NCI-H2107 treated with DMSO at 0.1 percent for 48 hours (cell line): ENCODE measurements at regions not wholly inside any gene's neighbourhood (a gene's known extent, or its start where the extent isn't known, plus 50 kb on each side); places are given as distances from the start of the nearest gene placed in this dataset.

ENCODE experiments used
- DNase-seq: peaks from one replicate; lab custom pipeline; 2025; ENCODE audit not compliant: unreplicated experiment; lab: John Stamatoyannopoulos, UW

DNA sequence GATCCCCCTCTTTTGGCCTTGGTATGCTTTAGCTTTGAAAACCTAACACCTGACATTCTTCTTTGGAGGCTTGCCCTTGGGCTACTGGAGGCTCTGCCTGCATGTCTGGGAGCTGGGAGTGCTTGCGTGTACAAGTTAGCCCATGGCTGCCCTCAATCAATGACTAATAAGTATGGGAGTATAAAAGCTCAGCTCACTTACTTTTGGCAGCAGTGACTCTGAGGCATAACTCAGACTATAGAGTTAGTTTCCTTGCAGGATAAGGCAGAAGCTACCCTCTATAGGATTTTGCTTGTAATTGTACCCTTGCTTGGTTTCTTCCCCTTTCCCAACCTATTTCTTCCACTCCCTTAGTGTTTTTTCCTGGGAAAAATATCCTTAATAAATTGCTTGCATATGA is 247.9 kb downstream of the PPP1R2C start:
- no peak for DNase-seq

GRCh38 chrX:42524379-42524778 is 253.6 kb downstream of the PPP1R2C start:
- DNase-seq = no peak

DNA sequence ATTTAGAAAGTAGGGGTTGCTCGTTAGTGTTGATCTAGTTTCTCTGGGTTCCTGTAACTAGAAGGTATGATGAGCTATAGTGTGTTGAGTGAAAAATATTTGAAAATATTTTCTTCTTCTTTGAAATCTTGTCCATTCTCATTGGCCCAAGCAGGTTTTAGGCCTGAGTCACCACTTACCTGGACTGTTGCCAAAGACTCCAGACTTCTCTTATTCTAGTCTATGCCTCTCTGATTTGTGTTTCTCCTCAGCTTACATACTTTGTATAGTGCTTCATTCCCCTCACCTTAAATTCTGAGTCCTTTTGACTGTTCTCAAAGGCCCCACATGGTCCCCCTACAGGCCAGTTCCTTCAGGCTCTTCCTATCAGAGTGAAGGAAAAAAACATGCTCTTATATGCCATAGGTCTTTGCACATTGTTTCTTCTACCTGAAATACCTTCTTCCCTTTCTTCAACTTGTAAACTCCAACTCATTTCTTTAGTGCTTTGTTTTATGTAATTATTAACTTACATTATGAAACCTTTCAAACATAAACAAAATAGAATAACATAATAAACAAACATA is 258.2 kb downstream of the PPP1R2C start:
- DNase-seq = no peak

- no peak for DNase-seq
Measured at GRCh38 chrX:42515939-42516338, 262.0 kb downstream of the PPP1R2C start.

- DNase-seq = no peak
Measured at GRCh38 chrX:42505016-42505415, 272.9 kb downstream of the PPP1R2C start.

DNA sequence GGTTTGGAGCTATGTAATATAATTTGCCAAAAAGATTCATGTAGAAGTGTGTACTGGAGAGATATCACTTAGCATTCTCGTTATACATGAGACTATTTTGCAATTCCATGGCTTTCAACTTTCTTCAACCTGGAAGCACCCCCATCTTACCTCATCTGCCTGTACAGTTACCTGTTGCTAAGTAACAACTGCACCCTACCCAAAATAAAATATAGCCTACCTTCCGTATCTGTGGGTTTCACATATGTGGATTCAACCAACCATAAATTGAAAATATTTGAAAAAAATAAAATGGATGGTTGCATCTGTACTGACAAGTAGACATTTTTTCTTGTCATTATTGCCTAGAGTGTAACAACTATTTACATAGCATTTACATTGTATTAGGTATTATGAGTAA is 278.3 kb downstream of the PPP1R2C start:
- DNase-seq = no peak

DNA sequence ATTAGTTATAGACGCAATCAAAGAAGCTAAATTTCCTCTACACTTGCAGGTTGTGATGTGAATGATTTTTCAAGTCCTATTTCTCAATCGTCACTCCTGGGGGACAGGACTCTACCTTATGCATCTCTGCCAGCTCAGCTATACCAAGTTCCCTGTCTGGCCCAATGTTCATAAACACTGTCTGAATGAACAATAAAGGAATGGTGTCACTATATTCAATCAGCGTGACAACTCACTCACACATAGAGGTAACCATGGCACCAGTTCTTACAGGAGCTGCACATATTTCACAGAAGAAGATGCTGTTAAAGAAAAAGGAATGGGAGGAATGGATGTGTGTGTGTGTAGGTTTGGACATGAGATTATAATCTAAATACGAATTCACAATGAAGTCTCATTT is 280.6 kb downstream of the PPP1R2C start:
- DNase-seq = no peak

DNA sequence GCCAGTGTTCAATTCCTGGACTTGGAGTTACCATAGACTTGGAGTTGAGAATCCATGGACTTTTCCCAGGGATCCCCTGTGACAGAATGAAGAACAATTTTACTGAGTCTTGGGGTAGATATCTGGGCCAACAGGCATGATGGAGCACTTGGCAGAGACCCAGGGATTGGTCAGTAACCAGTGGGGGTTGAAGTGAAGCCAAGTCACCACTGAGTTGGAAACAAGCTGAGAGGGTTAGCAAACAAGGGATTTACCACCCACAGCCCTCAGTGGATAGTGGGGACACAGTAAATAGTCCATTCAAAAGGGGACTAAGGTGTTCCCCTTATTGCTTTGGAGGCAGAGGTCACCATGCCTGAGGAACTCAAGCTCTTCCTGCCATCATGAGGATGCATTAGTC is 281.7 kb downstream of the PPP1R2C start:
- no peak for DNase-seq

- no peak for DNase-seq
Measured at GRCh38 chrX:42495139-42495538, 282.8 kb downstream of the PPP1R2C start.

DNA sequence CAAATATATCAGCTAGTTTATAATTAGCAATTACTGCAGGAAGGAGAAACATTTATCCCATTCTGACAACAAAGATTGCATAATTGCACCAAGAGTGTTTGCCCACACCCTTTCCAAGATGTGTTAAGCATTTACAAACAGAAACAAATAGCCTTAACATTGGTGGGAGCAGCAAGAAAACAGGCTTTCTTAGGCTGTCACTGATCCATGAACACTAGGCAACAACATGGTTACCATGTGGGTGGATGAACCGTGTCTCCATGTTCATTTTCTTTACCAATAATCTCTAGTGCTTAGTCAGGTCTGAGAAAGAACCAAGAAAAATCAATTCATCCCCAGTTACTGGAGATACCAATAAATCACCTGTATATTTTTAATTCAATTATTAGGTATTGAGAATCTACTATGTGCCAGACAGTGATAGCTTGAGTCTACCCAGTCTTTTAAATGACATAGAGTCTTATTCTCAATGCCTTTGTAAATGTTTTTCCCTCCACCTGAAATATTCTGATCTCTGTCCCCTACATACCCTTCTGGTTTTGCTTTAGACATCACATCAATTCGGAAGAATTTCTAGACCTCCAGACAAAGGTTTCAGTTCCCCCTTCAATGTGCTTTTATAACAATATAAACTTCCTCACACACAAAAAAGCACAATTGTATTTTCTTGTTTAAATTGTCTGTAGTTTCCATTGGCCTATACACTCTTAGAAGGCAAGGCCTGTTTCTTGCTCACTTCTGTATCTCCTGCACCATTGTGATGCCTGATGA is 286.6 kb downstream of the PPP1R2C start:
- no peak for DNase-seq

GRCh38 chrX:42490111-42490510 is 287.9 kb downstream of the PPP1R2C start:
- no peak for DNase-seq

GRCh38 chrX:42485601-42486000 is 292.4 kb downstream of the PPP1R2C start:
- no peak for DNase-seq

DNA sequence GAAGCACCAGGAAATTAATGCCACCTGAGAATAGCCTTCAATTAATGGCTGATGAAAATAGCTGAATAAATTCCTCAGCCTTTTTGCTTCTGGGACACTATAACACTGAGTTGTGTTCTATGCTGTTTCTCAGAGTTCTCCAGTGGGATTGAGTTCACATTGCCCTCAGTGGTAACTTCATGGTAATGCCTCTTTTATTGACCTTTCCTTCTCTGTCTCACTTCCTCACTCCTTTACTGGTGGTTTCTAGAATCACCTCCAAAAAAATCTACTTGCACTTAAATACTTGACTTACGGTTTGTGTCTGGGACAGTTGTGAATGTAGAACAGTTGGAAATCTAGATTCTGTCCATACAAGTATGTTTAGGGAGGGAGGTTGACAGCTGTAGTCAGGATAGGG is 293.7 kb downstream of the PPP1R2C start:
- DNase-seq = no peak

DNA sequence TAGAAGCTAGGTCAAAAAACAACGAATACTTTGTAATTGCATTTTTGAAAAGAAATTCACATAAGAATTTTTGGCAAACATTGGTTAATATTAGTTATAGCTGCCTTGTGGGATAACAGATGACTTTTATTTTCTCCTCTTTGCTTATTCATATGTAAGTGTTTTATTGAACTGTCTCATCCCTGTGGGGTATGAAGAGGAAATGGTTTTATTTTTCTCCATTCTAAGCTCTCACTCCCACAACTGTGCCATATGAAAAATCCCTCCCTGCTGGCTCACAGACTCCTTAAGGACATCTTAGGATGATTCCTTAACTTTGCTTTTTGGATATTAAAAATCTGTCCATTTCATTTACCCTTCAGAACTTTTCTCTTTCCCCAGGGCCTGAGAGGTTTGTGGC is 300.6 kb downstream of the PPP1R2C start:
- DNase-seq = no peak

DNA sequence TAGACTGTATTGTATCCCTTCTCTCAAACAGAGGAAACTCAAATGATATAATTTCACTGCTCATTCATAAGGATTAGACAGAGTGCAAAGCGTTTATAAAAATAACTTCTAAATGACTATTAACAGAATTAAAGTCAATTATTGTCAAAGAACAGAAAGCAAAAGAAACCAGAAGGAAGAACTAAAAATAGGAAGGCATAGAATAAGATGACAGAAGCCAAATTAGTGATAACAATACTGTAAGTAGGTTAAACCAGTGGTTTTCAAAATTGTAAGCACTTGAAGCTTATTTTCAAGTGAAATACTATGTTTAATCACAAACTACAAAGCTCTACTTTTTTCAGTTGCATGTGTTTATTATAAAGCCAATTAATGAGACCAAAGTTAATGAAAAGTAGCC is 305.2 kb downstream of the PPP1R2C start:
- no peak for DNase-seq

DNA sequence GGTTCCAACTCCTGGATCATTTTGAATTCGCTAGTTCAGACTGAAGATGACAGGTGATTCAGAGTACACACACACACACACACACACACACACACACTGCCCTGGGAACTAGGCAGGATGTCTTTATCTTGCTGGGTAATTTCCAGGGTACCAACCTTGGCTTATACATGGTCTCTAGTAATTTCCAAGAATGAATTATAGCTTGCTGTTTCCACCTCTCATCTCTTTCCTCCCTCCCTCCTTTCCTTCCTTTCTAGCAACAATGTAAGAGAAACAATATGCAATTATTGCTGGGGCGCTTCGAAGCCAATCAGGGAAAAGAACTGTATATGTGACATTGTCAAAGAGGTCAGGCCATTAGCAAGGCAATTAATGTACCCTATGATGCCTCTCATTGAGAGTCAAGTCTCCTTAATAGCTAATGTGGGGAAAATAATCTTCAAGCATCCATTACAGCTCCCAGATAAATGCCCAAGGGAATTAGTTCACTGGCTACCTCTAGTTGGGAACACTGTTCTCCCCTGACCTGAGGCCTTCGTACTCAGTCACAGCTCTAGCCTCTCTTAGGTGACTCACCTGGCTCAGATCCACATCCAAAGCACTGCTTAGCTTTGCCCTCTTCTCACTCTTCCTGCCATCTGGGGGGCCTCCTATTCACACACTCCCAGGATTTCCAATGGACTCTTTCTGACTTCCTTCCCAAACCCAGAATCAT is 311.5 kb downstream of the PPP1R2C start:
- DNase-seq = no peak

- no peak for DNase-seq
Measured at GRCh38 chrX:42465821-42466220, 312.1 kb downstream of the PPP1R2C start.

GRCh38 chrX:42463706-42464490 is 314.1 kb downstream of the PPP1R2C start:
- DNase-seq = no peak

- DNase-seq = no peak
Measured at GRCh38 chrX:42462917-42463316, 315.0 kb downstream of the PPP1R2C start.

DNA sequence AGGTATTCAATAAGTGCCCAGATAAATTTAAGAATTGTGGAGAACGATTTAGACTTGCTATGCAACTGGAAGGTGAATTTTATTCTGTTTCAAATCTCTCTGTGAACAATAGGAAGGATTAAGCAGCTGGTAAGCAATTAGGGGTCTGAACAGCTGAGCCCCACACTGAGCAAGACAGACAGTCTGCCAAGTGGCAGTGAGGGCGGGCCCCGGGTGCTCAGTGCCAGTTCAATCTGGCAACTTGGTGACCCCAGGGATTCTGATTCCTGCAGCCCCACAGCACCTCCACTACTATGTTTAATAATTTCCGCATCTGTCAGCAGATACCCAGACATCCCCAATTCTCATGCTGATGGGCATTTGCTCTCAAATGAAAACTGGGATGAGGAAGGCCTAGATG is 317.3 kb downstream of the PPP1R2C start:
- no peak for DNase-seq

- no peak for DNase-seq
Measured at GRCh38 chrX:42459735-42460134, 318.2 kb downstream of the PPP1R2C start.
